NCI-H524 (cell line): ENCODE measurements at regions not wholly inside any gene's neighbourhood (a gene's known extent, or its start where the extent isn't known, plus 50 kb on each side); places are given as distances from the start of the nearest gene placed in this dataset.

Source experiments
- DNase-seq, 2 experiments: peaks; one replicate each; lab custom pipeline; 2025; lab: John Stamatoyannopoulos, UW

DNA sequence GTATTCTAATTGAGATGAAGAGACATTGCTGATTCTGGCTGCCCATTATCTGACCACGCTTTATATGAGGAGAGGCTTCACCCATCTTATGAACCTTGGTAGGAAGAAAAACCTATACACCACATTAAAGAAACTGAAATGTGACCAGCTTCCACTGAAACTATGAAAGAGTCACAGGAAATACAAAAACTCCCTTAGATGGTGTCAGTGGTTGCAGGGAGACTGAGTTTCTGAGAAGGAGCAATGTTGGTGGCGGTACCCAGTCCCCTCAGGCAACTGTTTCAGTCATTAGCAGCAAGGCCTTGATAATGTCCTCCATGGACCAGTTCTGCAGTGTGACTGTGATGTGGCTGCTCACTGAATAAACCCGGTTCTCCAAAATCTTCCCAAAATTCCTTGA, 110.5 kb upstream of the FTMT start:
- DNase-seq: no peak

- DNase-seq: no peak
Measured at GRCh38 chr5:121744577-121744976, 107.1 kb upstream of the FTMT start.

DNA sequence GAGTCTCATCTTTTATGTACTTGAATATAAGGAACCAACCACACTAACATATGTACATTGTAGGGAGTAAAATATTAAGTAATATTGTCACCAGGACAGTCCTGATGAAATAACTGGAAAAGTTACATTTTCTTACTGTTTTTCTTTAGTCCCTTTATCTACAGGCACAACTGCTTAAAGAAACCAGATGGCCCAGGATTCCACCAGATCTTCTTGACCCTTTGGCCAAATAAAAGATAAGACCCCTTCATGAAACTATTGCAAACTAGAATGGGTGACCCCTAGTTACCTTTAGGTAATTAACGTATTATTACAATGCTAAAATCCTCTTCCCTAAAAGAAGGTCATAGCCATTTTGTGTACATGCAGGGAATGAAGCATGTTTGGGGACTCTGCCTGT, 106.3 kb upstream of the FTMT start:
- no peak for DNase-seq

DNA sequence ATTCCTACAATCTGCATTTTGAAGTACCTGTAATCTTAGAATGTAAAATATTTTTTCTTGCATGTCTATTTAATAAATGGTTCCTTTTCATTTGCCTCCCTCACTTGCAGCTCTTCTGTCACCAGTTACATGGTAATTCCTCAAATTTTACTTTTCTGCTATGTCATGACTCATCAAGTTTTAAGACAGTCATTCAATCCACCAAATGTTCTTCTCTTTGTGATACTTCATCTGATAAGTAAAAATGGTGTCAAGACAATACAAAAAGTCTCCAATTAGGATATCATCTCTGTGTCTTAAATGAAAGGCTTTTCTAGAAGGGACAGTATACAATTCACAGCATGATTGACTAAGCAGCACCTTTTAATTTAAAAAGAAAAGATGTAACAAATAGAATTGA, 104.9 kb upstream of the FTMT start:
- DNase-seq: no peak

DNA sequence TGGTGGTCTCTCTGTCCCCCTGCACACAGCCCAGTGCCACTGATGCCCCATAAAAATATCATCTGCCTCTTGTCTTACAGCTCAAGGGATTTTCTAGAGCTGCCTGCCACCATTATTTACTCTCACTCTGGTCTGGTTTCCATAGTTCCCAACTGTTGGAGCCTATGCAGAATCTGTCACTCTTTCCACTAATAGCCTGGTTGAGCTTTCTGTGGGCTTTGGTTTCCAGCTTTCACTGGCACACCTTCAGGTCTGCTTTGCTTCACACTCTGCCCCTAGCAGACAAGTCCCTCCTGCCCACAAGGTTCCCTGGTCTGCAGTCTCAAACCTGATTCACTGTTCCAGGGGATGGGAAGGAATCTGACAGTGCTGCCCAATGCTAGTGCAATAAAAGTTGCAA, 103.0 kb upstream of the FTMT start:
- DNase-seq: no peak

GRCh38 chr5:121752149-121752548, 99.5 kb upstream of the FTMT start:
- no peak for DNase-seq

- DNase-seq: no peak
Measured at GRCh38 chr5:121755266-121755665, 96.4 kb upstream of the FTMT start.

DNA sequence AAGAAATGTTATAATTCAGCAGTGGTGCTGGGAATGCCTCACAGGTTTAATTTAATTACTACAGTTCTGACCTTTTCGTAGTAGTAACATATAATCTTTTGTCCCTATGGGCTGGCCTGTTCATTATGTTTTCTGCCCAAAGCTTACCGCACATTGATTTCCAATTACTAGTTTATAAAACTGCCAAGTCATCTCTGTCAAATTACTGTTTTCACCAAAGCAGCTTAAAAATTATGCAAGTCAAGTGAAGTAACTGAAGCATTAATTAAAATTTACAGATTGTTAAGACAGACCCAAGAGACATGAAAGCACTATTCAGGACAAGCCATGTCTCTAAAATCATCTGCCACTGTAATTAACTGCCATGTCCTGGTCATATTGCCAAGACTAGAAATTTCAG, 93.9 kb upstream of the FTMT start:
- DNase-seq: no peak

DNA sequence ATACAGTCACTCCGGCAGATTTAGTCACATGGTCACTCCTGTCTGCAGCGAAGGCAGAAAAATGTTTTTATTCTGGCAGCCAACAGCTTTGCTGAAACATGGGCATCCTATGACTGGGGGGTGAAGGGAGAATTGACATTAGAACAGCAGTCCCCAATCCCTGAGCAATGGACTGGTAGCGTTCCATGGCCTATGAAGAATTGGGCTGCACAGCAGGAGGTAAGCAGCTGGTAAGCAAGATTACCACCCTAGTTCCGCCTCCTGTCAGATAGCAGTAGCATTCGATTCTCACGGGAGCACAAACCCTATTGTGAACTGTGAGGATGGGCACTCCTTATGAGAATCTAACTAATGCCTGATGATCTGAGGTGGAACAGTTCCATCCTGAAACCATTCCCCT, 93.1 kb upstream of the FTMT start:
- DNase-seq: peak; percentile 56 to 74

DNA sequence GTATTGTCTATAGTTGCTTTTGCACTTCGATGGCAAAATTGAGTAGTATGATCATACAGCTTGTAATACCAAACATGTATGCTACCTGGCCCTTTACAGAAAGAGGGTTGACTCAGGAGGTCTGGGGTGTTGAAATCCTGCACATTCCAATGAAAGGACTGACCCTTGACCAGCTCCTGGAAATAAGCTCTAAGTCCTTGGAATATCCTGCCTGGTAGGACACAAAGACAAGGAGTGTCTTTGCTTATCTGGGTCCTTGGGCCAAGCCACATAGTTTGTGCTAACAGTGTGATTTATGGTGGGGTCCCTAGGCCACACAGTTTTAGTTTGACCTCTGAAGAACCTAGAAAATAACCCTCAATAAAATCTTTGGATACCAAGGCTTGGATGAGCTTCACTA, 89.3 kb upstream of the FTMT start:
- DNase-seq: no peak

DNA sequence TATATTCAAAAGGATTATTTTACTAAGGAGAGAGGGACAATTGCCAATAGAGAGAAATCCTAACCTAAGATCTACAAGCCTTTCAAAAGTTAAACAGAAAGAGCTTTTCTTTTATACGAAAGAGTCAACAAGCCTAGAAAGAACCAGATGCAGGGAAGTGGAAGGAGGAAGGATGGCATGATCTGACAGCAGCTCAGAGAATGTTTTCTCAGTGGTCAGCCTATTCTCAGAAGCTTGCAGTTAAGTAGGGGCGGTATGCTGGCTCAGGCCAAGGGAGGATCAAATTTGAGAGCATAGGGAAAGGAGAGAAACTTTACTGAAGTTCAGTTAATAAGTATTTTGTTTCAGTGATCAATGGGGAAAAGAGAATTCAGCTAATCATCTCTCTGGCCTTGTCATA, 88.0 kb upstream of the FTMT start:
- DNase-seq: no peak

- DNase-seq: no peak
Measured at GRCh38 chr5:121780406-121780805, 71.3 kb upstream of the FTMT start.

- no peak for DNase-seq
Measured at GRCh38 chr5:121783700-121784099, 68.0 kb upstream of the FTMT start.

- no peak for DNase-seq
Measured at GRCh38 chr5:121793791-121794190, 57.9 kb upstream of the FTMT start.

GRCh38 chr5:121795511-121795910, 56.2 kb upstream of the FTMT start:
- DNase-seq: no peak

DNA sequence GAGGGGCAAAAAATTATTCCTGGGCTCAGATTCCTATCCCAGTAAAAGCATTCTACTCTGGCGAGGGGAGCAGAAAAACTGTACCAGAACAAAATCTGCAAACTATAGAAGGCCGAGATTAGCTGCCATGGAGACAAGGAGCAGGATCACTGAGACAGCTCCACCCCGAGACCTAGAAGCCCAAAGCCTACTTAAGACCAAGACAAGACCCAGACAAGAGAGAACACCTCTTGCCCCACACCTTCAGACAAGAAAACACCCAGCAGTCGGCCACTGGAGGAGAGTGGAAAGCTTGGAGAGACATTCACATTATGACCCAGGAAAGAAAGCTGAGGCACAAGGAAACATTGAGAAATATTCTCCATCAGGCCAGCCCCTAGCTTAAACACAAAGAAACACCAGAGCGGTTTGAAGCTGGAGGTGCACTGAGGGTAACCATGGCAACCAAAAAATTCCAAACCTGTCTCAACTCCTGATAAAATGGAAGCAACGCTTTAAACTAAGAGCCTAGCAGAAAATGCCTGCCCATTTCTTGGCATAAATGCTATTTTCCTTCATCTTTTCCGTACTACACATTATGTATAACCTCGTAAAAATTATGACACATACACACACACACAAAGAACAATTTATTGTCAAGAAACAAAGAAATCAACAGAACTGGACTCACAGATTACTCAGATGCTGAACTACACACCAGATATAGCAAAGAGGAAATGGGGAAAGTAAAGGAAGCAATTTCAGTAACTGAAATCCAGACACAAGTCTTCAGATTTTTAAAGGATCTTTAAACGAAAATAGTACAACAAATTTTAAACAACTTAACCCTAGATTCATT, 53.8 kb upstream of the FTMT start:
- DNase-seq: no peak
